AG09319 (cell line): ENCODE measurements at regions not wholly inside any gene's neighbourhood (a gene's known extent, or its start where the extent isn't known, plus 50 kb on each side); places are given as distances from the start of the nearest gene placed in this dataset.
A peak's percentile ranks its signal among the peaks of the same experiment; 100 is the strongest.

ENCODE experiments used
- DNase-seq: peaks from one replicate; pipeline ENCODE4 v3.0.0-alpha.2; 2010; ENCODE audit warnings: low read depth; ENCODE audit errors: extremely low read depth
- TF ChIP-seq, protein P1 (sequence below): IDR thresholded peaks from 2 replicates; pipeline ENCODE4 v1.5.1; 2011; ENCODE audit warnings: low read depth, mild to moderate bottlenecking, inconsistent platforms, low read length, moderate library complexity

DNA sequence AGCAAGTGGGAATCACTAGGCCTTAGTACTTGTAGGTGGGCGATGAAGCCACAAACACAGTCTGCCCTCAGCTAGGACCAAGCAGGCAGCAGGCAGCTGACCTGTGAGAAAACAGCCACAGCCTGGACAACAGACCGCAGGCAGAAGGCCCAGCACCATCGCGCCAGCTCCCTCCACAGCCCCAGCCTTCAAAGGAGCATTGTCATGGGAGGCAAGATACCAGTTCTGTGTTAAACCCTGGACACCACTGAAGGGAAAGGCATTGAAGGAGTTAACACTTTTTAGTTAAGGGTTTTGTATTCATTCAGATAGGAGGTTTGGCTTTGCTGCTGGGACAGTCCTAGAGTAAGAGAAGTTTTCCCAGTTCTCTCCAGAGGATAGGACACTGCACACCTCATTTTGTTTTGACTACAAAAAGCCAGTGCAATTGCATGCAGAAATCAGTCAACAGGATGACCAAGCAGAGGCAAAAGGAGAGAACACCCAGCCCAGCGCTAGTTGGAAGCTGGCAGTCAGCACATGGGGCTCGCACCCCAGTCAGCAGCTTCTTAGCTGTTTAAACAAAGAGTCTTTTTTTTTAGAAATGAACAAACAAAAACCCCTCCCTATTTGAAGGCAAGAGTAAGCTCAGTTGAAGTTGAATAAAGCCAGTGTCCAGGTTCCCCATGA lies 286.1 kb upstream of the TPM1 start:
- DNase-seq, result no peak

DNA sequence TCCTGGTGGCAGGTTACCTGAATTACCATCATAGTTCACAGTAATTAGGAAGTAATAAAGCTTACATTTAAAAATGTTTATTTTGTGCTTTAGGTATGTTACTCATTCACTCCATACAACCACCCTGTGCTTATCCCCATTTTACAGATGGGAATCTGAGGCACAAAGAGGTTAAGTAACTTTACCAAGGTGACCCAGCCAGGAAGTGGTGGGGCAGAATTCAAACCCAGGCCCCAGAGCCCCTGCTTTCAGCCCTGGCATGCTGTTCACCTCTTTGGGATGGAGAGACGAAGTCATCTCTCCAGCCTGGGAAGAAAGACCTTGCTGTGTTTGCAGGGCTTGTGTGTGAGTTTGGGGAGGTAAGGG lies 285.6 kb upstream of the TPM1 start:
- DNase-seq, result no peak
- TF ChIP-seq, protein P1, sequence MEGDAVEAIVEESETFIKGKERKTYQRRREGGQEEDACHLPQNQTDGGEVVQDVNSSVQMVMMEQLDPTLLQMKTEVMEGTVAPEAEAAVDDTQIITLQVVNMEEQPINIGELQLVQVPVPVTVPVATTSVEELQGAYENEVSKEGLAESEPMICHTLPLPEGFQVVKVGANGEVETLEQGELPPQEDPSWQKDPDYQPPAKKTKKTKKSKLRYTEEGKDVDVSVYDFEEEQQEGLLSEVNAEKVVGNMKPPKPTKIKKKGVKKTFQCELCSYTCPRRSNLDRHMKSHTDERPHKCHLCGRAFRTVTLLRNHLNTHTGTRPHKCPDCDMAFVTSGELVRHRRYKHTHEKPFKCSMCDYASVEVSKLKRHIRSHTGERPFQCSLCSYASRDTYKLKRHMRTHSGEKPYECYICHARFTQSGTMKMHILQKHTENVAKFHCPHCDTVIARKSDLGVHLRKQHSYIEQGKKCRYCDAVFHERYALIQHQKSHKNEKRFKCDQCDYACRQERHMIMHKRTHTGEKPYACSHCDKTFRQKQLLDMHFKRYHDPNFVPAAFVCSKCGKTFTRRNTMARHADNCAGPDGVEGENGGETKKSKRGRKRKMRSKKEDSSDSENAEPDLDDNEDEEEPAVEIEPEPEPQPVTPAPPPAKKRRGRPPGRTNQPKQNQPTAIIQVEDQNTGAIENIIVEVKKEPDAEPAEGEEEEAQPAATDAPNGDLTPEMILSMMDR, result no peak

More for the DNA sequence above, 286.1 kb upstream of the TPM1 start:
- TF ChIP-seq, protein P1, result no peak

DNA sequence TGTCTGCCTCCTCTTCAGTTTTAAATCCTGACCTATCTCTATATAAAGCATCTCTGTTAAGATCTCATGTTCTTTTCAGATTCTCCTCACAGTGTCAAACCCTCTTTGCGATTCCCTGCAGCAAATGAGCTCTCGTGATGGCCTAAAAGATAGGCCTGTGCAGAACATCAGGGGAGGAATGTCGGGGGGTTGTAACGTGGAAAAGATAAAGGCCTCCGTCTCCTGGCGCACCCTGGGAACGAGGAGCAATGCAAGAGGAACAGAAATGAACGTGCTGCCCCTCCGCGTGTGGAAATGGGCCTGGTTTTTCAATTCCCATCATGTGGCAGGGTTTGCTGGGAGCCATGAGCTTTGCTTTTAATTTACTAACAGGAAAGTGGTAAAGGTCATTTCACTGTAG lies 285.0 kb upstream of the TPM1 start:
- TF ChIP-seq, protein P1, result no peak
- DNase-seq, result no peak

DNA sequence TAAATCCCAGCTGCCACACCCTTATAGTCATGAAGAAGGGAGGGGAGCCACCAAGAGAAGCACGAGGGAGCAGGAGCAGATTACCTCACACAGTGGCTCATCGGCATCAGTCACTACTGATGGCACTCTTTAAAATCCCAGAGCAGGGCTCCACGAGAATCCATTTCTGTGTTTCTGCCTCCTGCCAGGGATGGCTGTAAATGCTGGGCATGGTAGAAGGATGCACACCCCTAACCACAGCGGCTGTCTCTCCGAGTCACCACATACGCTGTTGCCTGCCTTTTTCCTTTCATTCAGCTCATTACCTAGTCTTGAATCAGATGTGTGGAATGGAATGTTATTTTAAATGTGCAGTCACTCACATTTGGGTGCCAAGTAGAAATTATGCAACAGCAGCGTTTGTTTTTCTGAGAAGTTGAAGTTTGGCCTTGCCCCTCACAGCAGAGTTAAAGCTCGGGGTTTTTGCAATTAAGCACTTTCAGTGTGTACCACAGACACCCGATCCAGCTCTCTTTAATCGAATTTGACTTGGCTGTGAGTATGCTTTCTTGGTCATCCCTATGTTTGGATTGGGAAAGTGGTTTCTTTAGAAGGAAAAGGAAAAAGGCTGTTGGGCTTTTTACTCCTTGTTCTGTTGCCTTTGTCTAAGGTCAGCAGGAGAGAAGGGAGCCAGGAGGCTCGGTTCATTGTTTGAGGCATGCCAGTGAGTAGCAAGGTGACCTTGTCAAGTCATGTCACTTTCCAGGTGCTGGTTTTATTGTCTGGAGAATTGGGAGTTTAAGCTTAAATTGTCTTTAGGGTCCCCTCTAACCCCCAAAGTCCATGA lies 284.2 kb upstream of the TPM1 start:
- peak; percentile 85 for DNase-seq
- TF ChIP-seq, protein P1, result no peak

DNA sequence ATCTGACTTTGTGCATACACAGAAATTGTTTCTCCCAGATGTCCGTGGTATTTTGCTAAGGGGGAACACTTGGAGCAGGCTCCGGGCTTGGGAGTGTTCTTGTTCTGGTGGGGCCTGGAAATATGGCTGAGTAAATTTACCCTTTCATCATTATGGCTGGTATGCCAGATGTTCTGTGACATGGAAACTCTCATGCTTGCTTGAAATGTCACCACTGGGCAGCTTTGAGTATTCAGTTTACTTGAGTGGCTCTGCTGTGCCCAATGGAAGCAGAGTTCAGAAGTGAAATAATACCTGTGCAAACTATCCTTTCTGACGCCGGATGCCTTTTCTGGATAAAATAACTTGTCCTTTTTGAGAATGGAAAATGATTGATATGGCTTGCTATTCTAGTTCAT lies 283.6 kb upstream of the TPM1 start:
- no peak for DNase-seq
- TF ChIP-seq, protein P1, result no peak

DNA sequence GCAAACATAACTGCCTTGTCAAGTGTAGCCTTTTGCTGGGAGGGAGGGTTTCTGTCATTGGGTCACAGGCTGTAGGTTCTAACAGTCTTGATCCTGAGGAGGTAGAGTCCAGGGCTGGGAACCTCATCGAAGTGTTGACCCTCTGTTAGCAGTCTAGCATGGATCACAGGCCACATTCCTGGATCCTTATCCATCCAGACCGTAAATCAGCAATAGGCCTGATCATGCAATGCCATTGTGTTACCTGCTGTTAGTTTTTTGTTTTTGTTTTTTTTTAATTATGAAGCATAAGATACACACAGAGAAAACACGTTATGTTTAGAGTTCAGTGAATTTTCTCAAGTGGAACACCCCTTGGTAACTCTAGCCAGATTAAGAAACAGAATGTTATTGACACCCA lies 282.0 kb upstream of the TPM1 start:
- no peak for DNase-seq
- TF ChIP-seq, protein P1, result no peak

DNA sequence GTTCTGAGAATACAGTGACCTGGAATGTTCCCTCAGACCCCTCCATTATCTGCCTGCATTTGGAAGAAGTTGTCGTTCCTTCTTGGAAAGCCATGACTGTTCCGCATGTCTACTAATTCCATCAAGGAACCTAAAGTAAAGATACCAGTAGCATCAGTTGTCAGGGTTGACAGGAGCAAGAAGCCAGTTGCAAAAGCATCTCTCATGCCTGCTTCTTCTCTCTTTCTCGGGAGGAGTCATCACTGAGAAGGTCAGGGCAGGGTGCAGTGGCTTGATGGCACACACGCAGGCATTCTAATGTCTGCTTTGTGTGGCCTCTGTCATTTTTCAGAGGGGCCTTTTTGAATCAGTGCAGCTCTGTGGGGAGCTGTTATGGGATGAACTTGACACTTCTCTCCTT lies 276.6 kb upstream of the TPM1 start:
- no peak for DNase-seq

More for the DNA sequence above, 276.6 kb upstream of the TPM1 start:
- TF ChIP-seq, protein P1, result no peak
